ENCODE measurements at regions not wholly inside any gene's neighbourhood (a gene's known extent, or its start where the extent isn't known, plus 50 kb on each side); places are given as distances from the start of the nearest gene placed in this dataset.

GRCh38 chrX:139204898-139205667, 325.5 kb upstream of the F9 start:
- TF ChIP-seq EZH2 (IDR thresholded peaks at IDR 0.05; ENCODE audit: borderline replicate concordance) (no peak), EZH2phosphoT487 (IDR thresholded peaks at IDR 0.05; ENCODE audit: low read depth, severe bottlenecking, unreplicated experiment) (no peak)
- TF ChIP-seq, protein P1, sequence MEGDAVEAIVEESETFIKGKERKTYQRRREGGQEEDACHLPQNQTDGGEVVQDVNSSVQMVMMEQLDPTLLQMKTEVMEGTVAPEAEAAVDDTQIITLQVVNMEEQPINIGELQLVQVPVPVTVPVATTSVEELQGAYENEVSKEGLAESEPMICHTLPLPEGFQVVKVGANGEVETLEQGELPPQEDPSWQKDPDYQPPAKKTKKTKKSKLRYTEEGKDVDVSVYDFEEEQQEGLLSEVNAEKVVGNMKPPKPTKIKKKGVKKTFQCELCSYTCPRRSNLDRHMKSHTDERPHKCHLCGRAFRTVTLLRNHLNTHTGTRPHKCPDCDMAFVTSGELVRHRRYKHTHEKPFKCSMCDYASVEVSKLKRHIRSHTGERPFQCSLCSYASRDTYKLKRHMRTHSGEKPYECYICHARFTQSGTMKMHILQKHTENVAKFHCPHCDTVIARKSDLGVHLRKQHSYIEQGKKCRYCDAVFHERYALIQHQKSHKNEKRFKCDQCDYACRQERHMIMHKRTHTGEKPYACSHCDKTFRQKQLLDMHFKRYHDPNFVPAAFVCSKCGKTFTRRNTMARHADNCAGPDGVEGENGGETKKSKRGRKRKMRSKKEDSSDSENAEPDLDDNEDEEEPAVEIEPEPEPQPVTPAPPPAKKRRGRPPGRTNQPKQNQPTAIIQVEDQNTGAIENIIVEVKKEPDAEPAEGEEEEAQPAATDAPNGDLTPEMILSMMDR (IDR thresholded peaks at IDR 0.05; ENCODE audit: poor library complexity), result no peak
